Stimulated activated CD4-positive, alpha-beta T cell treated with anti-CD3 and anti-CD28 coated beads, Interleukin-2, amount 100 ng/mL, for 48 hours (primary cell): ENCODE measurements at regions not wholly inside any gene's neighbourhood (a gene's known extent, or its start where the extent isn't known, plus 50 kb on each side); places are given as distances from the start of the nearest gene placed in this dataset.

Experiments
- DNase-seq, 2 donors: peaks; one replicate each; pipeline ENCODE4 v3.0.0-alpha.2; 2020

DNA sequence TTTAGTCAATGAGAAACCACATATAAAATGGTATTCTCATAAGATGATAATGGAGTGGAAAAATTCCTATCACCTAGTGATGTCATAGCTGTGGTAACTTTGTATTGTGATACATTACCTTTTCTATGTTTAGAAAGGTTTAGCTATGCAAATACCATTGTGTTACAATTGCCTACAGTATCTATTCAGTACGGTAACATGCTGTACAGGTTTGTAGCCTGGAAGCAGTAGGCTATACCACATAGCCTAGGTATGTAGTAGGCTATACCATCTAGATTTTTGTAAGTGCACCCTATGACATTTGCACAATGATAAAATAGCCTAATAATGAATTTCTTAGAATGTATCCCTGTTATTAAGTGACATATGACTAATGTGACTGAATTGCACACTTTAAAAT is 50.5 kb upstream of the CCDC196 start:
- DNase-seq: no peak
